ENCODE measurements at regions not wholly inside any gene's neighbourhood (a gene's known extent, or its start where the extent isn't known, plus 50 kb on each side); places are given as distances from the start of the nearest gene placed in this dataset.

DNA sequence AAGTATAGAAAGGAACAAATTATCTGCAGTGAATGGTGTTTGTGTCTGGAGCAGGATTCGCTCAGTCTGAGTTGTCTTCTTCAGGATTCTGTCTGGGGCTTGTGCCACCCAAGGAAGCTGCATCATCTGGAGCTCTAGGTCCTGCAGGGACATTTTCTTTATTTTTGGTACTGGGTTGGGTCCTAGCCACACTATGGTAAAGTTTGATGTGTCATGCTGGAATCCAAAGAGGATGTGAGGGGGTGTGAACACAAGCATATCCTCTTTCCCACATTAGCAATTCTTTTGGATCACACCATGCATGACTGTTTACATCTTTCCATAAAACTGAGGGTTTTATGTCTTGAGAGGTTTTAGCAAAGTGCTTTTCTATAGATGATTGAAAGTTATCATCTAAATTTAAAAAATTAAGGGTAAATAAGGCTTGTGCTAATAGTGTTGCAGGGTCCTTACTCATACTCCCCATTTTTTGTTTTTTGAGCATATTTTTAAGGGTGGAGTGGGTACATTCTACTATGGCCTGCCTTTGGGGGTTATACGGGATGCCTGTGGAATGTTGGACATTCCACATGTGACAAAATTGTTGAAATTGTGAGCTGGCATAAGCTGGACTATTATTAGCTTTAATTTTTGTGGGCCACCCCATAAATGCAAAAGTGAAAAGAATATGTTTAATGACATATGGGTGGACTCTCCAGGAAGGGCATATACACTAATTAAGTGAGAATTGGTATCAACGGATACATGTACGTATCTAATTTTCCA is 152.0 kb upstream of the HMCN1 start:
- TF ChIP-seq CTCF (IDR thresholded peaks at IDR 0.05; ENCODE audit: insufficient read depth, low read length) (no peak), GABPA (IDR thresholded peaks at IDR 0.05; ENCODE audit: low read depth) (no peak), POLR2AphosphoS5 (IDR thresholded peaks at IDR 0.05; ENCODE audit: low read depth) (no peak), SPI1 (IDR thresholded peaks at IDR 0.05; ENCODE audit: borderline replicate concordance, low read depth) (no peak), REST (IDR thresholded peaks at IDR 0.05; ENCODE audit: insufficient replicate concordance, low read depth) (no peak)

All from HL-60 (cell line).